Neuronal stem cell (in vitro differentiated cells): ENCODE measurements at regions not wholly inside any gene's neighbourhood (a gene's known extent, or its start where the extent isn't known, plus 50 kb on each side); places are given as distances from the start of the nearest gene placed in this dataset.
"Not testable (repeated sequence)": the region's sequence is repeated elsewhere in the genome, so short reads cannot be mapped to it uniquely, and the experiment has no call there.

Experiments used
- DNase-seq: peaks from one replicate; pipeline ENCODE4 v3.0.0-alpha.2; 2013; ENCODE audit warnings: low spot score
- H2AFZ ChIP-seq: one replicate; pipeline ENCODE4 v1.6.1; 2013; ENCODE audit warnings: mild to moderate bottlenecking, low read length, inconsistent platforms
- H2AK5ac ChIP-seq: 2 replicates; pipeline ENCODE4 v1.6.1; 2013; ENCODE audit warnings: low read depth, mild to moderate bottlenecking, inconsistent platforms, low read length, moderate library complexity, mixed read lengths
- H2BK120ac ChIP-seq: 2 replicates; pipeline ENCODE4 v1.6.1; 2013; ENCODE audit warnings: low read depth, mild to moderate bottlenecking, inconsistent platforms, low read length, moderate library complexity, mixed read lengths
- H2BK12ac ChIP-seq: one replicate; pipeline ENCODE4 v1.6.1; 2013; ENCODE audit warnings: low read length, inconsistent platforms
- H2BK15ac ChIP-seq: 2 replicates; pipeline ENCODE4 v1.6.1; 2013; ENCODE audit warnings: mild to moderate bottlenecking, low read length, inconsistent platforms, mixed read lengths
- H2BK5ac ChIP-seq: one replicate; pipeline ENCODE4 v1.6.1; 2013; ENCODE audit warnings: inconsistent platforms, mild to moderate bottlenecking, low read length, moderate library complexity
- H3K14ac ChIP-seq: one replicate; pipeline ENCODE4 v1.6.1; 2013; ENCODE audit warnings: low read length, inconsistent platforms
- H3K18ac ChIP-seq: 2 replicates; pipeline ENCODE4 v1.6.1; 2013; ENCODE audit warnings: low read length, inconsistent platforms
- H3K23ac ChIP-seq: 2 replicates; pipeline ENCODE4 v1.6.1; 2013; ENCODE audit warnings: low read depth, mild to moderate bottlenecking, mixed read lengths, low read length, inconsistent platforms; ENCODE audit not compliant: poor library complexity
- H3K27ac ChIP-seq: replicated peaks from 3 replicates; pipeline ENCODE4 v1.5.1; 2013; ENCODE audit warnings: low read length, inconsistent platforms
- H3K27me3 ChIP-seq, 3 experiments: 2 replicates each; pipeline ENCODE4 v1.6.1; 2013; ENCODE audit warnings: low read length in 3 of 3, mild to moderate bottlenecking in 2 of 3, inconsistent platforms in 1 of 3, low read depth in 1 of 3, mixed read lengths in 1 of 3, moderate library complexity in 1 of 3; ENCODE audit not compliant: control insufficient read depth in 3 of 3, insufficient read depth in 3 of 3
- H3K36me3 ChIP-seq, 2 donors: replicated peaks in 1 of 2; 2 replicates each; pipeline ENCODE4 v1.6.1; 2013; ENCODE audit warnings: low read length in 2 of 2; ENCODE audit not compliant: control insufficient read depth in 2 of 2, insufficient read depth in 2 of 2
- H3K4ac ChIP-seq: 2 replicates; pipeline ENCODE4 v1.6.1; 2013; ENCODE audit warnings: inconsistent platforms, mild to moderate bottlenecking, low read length, moderate library complexity
- H3K4me1 ChIP-seq, 2 donors: 1 replicate in 1 of 2; 2 replicates in 1 of 2; pipeline ENCODE4 v1.6.1; 2013; ENCODE audit warnings: low read length in 2 of 2, low read depth in 1 of 2; ENCODE audit not compliant: control insufficient read depth in 2 of 2, insufficient read depth in 1 of 2
- H3K4me2 ChIP-seq: one replicate; pipeline ENCODE4 v1.6.1; 2013; ENCODE audit warnings: mild to moderate bottlenecking, low read length, inconsistent platforms; ENCODE audit not compliant: insufficient read depth, poor library complexity, severe bottlenecking
- H3K4me3 ChIP-seq, 2 donors: 2 replicates each; pipeline ENCODE4 v1.5.1; 2013; ENCODE audit warnings: low read length in 2 of 2, mild to moderate bottlenecking in 2 of 2, inconsistent platforms in 1 of 2, moderate library complexity in 1 of 2
- H3K79me1 ChIP-seq: one replicate; pipeline ENCODE4 v1.6.1; 2013; ENCODE audit warnings: low read depth, mild to moderate bottlenecking, inconsistent platforms, low read length, moderate library complexity
- H3K9ac ChIP-seq: one replicate; pipeline ENCODE4 v1.6.1; 2013; ENCODE audit warnings: mild to moderate bottlenecking, low read depth, low read length, inconsistent platforms; ENCODE audit not compliant: poor library complexity
- H3K9me3 ChIP-seq, 2 donors: replicated peaks in 1 of 2; 2 replicates each; pipeline versions ENCODE3 to v1.6.1; 2013; ENCODE audit warnings: low read length in 2 of 2, mild to moderate bottlenecking in 2 of 2, inconsistent platforms in 1 of 2, low read depth in 1 of 2, mixed read lengths in 1 of 2, moderate library complexity in 1 of 2; ENCODE audit not compliant: control insufficient read depth in 2 of 2, insufficient read depth in 1 of 2
- H4K8ac ChIP-seq: one replicate; pipeline ENCODE4 v1.6.1; 2013; ENCODE audit warnings: low read depth, mild to moderate bottlenecking, inconsistent platforms, low read length, moderate library complexity
- H4K91ac ChIP-seq: one replicate; pipeline ENCODE4 v1.6.1; 2013; ENCODE audit warnings: low read length, low read depth, mild to moderate bottlenecking, inconsistent platforms; ENCODE audit not compliant: poor library complexity
- WGBS, 2 donors: extraction: QIAGEN DNeasy Blood & Tissue Kit; methylation state at CpG; one replicate each; pipeline ENCODE4 v1.1.7; 2013; ENCODE audit warnings: missing lambda C conversion rate in 2 of 2, mixed read lengths in 1 of 2; ENCODE audit not compliant: insufficient read length in 2 of 2, insufficient replicate concordance in 1 of 2; ENCODE audit errors: extremely low coverage in 2 of 2; 5-methylcytosine and 5-hydroxymethylcytosine counted together

GRCh38 chr6:153984811-153985210, 54.2 kb upstream of the OPRM1 start:
- Histone ChIP-seq H3K14ac (no peak overlapping the region), H2AFZ (no peak overlapping the region), H3K79me1 (no peaks in the 10 kb centered on the region), H3K27me3 (no peaks in the 10 kb centered on the region), H3K4me2 (no peak overlapping the region), H2BK120ac (no peak overlapping the region), H3K9ac (no peak overlapping the region), H2BK15ac (no peak overlapping the region), H3K18ac (no peak overlapping the region), H2AK5ac (no peak overlapping the region), H3K4ac (no peak overlapping the region), H3K4me3 (no peak overlapping the region), H2BK5ac (no peak overlapping the region), H4K91ac (no peak overlapping the region), H3K4me1 (no peaks in the 10 kb centered on the region), H2BK12ac (no peak overlapping the region), H3K36me3 (no peaks in the 10 kb centered on the region), H4K8ac (no peak overlapping the region), H3K23ac (no peak overlapping the region), H3K27ac (no peak overlapping the region), H3K9me3 (no peaks in the 10 kb centered on the region)
- WGBS, 2 donors, result no CpG with 5 or more reads among the region's 1 CpG
- no peak for DNase-seq

- no peak overlapping the region for H2BK5ac ChIP-seq
- no peak overlapping the region for H4K8ac ChIP-seq
- no peak overlapping the region for H2AK5ac ChIP-seq
- no peak overlapping the region for H3K4me2 ChIP-seq
- H3K36me3 ChIP-seq, result no peaks in the 10 kb centered on the region
- H3K4me3 ChIP-seq, result no peak overlapping the region
- H3K14ac ChIP-seq, result no peak overlapping the region
- no peak overlapping the region for H2BK120ac ChIP-seq
- H2BK15ac ChIP-seq, result no peak overlapping the region
- no peak overlapping the region for H3K23ac ChIP-seq
- no peaks in the 10 kb centered on the region for H3K79me1 ChIP-seq
- no peak overlapping the region for H3K18ac ChIP-seq
- no peak overlapping the region for H2BK12ac ChIP-seq
- H3K4ac ChIP-seq, result no peak overlapping the region
- H2AFZ ChIP-seq, result no peak overlapping the region
- no peaks in the 10 kb centered on the region for H3K4me1 ChIP-seq
- no peaks in the 10 kb centered on the region for H3K9me3 ChIP-seq
- H3K27ac ChIP-seq, result no peak overlapping the region
- no peak overlapping the region for H4K91ac ChIP-seq
- H3K9ac ChIP-seq, result no peak overlapping the region
- no peaks in the 10 kb centered on the region for H3K27me3 ChIP-seq
- no CpG with 5 or more reads among the region's 2 CpGs for WGBS, 2 donors
- no peak for DNase-seq
These were observed 58.9 kb upstream of the OPRM1 start for GRCh38 chr6:153980171-153980570.

GRCh38 chr6:153978911-153979548, 60.0 kb upstream of the OPRM1 start:
- not testable (repeated sequence) for H2BK12ac ChIP-seq, H3K27me3 ChIP-seq, H2BK5ac ChIP-seq, H2AK5ac ChIP-seq, H3K27ac ChIP-seq, H3K18ac ChIP-seq, H4K91ac ChIP-seq, H3K4me3 ChIP-seq, H3K9ac ChIP-seq, H3K14ac ChIP-seq, H3K4ac ChIP-seq, H2BK15ac ChIP-seq, H3K4me2 ChIP-seq, DNase-seq, H4K8ac ChIP-seq, H3K36me3 ChIP-seq, H3K79me1 ChIP-seq, H2BK120ac ChIP-seq, H2AFZ ChIP-seq, H3K9me3 ChIP-seq, H3K4me1 ChIP-seq, H3K23ac ChIP-seq
- no CpG with 5 or more reads among the region's 26 CpGs for WGBS, 2 donors

GRCh38 chr6:153976921-153977693, 61.9 kb upstream of the OPRM1 start:
- Histone ChIP-seq H3K4ac (no peak overlapping the region), H2BK5ac (no peak overlapping the region), H3K27ac (no peak overlapping the region), H2AFZ (no peak overlapping the region), H3K9ac (no peak overlapping the region), H2BK12ac (no peak overlapping the region), H2BK15ac (no peak overlapping the region), H3K18ac (no peak overlapping the region), H4K91ac (no peak overlapping the region), H3K23ac (no peak overlapping the region), H3K9me3 (no peaks in the 10 kb centered on the region), H3K79me1 (no peaks in the 10 kb centered on the region), H2BK120ac (no peak overlapping the region), H4K8ac (no peak overlapping the region), H3K4me1 (no peaks in the 10 kb centered on the region), H3K36me3 (no peaks in the 10 kb centered on the region), H3K14ac (no peak overlapping the region), H3K4me2 (no peak overlapping the region), H2AK5ac (no peak overlapping the region), H3K4me3 (no peak overlapping the region), H3K27me3 (no peaks in the 10 kb centered on the region)
- DNase-seq, result no peak
- WGBS, 2 donors, result no CpG with 5 or more reads among the region's 7 CpGs
